ENCODE measurements at regions not wholly inside any gene's neighbourhood (a gene's known extent, or its start where the extent isn't known, plus 50 kb on each side); places are given as distances from the start of the nearest gene placed in this dataset.

GRCh38 chr9:29648601-29649000 is 2075.3 kb upstream of the C9orf72 start:
- no peak for TF ChIP-seq CTCF (IDR thresholded peaks at IDR 0.05)
- no peak for TF ChIP-seq POLR2A (IDR thresholded peaks at IDR 0.05)

Measured in testis (tissue), 2 donors.